HepG2 (cell line): ENCODE measurements at regions not wholly inside any gene's neighbourhood (a gene's known extent, or its start where the extent isn't known, plus 50 kb on each side); places are given as distances from the start of the nearest gene placed in this dataset.

ENCODE experiments used
- HCFC1 ChIP-seq: fragments of 150-350 bp; IDR thresholded peaks from 2 replicates; pipeline ENCODE4 v1.6.1; 2014; ENCODE audit warnings: low read depth, low read length
- HOXA3 ChIP-seq: sonication (generic); formaldehyde crosslinking; IDR thresholded peaks from 2 replicates; pipeline ENCODE4 v1.5.0; 2020; ENCODE audit warnings: missing genetic modification reagents
- KDM4B ChIP-seq: sonication (generic); formaldehyde crosslinking; IDR thresholded peaks from 2 replicates; pipeline ENCODE4 v1.4.0; 2020; ENCODE audit warnings: missing genetic modification reagents
- KLF16 ChIP-seq, 2 experiments: sonication (generic) in 1 of 2; formaldehyde crosslinking in 1 of 2; IDR thresholded peaks; 2 replicates each; pipeline versions ENCODE4 v1.6.1 to v1.8.0; 2016 to 2023; ENCODE audit warnings: missing genetic modification reagents in 2 of 2, missing compliant biosample characterization in 1 of 2
- MAFF ChIP-seq: IDR thresholded peaks from 2 replicates; pipeline ENCODE4 v1.6.1; 2011; ENCODE audit warnings: low read depth, low read length, improper control_type of control experiment
- MEIS2 ChIP-seq: sonication (generic); formaldehyde crosslinking; IDR thresholded peaks from 2 replicates; pipeline ENCODE4 v1.9.0; 2021; ENCODE audit warnings: mild to moderate bottlenecking, missing genetic modification reagents
- POLR2A ChIP-seq, 2 experiments: IDR thresholded peaks; 2 replicates each; pipeline ENCODE4 v1.6.1; 2011; ENCODE audit warnings: low read depth in 2 of 2, low read length in 2 of 2, mild to moderate bottlenecking in 1 of 2, moderate library complexity in 1 of 2; ENCODE audit not compliant: insufficient read depth in 1 of 2
- SOX5 ChIP-seq: IDR thresholded peaks from 2 replicates; pipeline ENCODE4 v1.6.1; 2016; ENCODE audit warnings: borderline replicate concordance
- YY1 ChIP-seq: IDR thresholded peaks from 2 replicates; pipeline ENCODE4 v1.6.1; 2011; ENCODE audit warnings: low read length, low read depth, moderate library complexity, mild to moderate bottlenecking; ENCODE audit not compliant: insufficient read depth, insufficient replicate concordance
- TF ChIP-seq, protein P1 (sequence below): sonication (generic); formaldehyde crosslinking; IDR thresholded peaks from 2 replicates; pipeline ENCODE4 v1.4.0; 2020; ENCODE audit warnings: missing genetic modification reagents, borderline replicate concordance
- TF ChIP-seq, protein P2 (sequence below): sonication (generic); formaldehyde crosslinking; IDR thresholded peaks from 2 replicates; pipeline ENCODE4 v1.5.0; 2020; ENCODE audit warnings: mild to moderate bottlenecking, missing genetic modification reagents, moderate library complexity
- TF ChIP-seq, protein P3 (sequence below): sonication (generic); formaldehyde crosslinking; IDR thresholded peaks from 2 replicates; pipeline ENCODE4 v1.8.1; 2023; ENCODE audit warnings: mild to moderate bottlenecking, missing genetic modification reagents
- TF ChIP-seq, protein P4 (sequence below): sonication (generic); formaldehyde crosslinking; IDR thresholded peaks from 2 replicates; pipeline ENCODE4 v1.8.0; 2022; ENCODE audit warnings: mild to moderate bottlenecking, missing genetic modification reagents, moderate library complexity
- TF ChIP-seq, protein P5 (sequence below): IDR thresholded peaks from 2 replicates; pipeline ENCODE4 v1.6.1; 2012; ENCODE audit warnings: inconsistent platforms

DNA sequence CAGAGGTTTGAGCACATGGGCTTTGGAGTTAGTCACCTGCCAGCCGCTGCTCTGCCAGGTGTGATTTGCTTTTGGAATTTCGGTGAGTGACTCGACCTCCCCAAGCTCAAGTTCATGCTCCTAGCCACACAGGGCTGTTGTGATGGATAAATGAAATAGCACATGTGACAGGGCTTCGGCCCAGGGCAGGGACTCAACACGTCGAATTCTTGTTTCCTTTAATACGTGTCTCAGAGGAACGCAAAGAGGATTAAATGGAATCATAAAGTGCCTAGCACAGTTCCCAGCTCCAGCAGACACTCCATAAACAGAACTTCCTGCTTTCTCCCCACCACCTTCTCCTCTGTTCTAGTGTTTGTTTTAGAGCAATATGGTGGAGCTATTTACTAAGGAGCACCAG is 88.3 kb upstream of the CHST15 start:
- TF ChIP-seq, protein P1, sequence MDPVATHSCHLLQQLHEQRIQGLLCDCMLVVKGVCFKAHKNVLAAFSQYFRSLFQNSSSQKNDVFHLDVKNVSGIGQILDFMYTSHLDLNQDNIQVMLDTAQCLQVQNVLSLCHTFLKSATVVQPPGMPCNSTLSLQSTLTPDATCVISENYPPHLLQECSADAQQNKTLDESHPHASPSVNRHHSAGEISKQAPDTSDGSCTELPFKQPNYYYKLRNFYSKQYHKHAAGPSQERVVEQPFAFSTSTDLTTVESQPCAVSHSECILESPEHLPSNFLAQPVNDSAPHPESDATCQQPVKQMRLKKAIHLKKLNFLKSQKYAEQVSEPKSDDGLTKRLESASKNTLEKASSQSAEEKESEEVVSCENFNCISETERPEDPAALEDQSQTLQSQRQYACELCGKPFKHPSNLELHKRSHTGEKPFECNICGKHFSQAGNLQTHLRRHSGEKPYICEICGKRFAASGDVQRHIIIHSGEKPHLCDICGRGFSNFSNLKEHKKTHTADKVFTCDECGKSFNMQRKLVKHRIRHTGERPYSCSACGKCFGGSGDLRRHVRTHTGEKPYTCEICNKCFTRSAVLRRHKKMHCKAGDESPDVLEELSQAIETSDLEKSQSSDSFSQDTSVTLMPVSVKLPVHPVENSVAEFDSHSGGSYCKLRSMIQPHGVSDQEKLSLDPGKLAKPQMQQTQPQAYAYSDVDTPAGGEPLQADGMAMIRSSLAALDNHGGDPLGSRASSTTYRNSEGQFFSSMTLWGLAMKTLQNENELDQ (CRISPR knock-in tag) = no peak
- no peak for TF ChIP-seq YY1
- no peak for TF ChIP-seq POLR2A (IDR thresholded peaks at IDR 0.05; ENCODE audit: insufficient read depth in 1 of 2, low read depth in 2 of 2, low read length in 2 of 2)
- TF ChIP-seq, protein P2, sequence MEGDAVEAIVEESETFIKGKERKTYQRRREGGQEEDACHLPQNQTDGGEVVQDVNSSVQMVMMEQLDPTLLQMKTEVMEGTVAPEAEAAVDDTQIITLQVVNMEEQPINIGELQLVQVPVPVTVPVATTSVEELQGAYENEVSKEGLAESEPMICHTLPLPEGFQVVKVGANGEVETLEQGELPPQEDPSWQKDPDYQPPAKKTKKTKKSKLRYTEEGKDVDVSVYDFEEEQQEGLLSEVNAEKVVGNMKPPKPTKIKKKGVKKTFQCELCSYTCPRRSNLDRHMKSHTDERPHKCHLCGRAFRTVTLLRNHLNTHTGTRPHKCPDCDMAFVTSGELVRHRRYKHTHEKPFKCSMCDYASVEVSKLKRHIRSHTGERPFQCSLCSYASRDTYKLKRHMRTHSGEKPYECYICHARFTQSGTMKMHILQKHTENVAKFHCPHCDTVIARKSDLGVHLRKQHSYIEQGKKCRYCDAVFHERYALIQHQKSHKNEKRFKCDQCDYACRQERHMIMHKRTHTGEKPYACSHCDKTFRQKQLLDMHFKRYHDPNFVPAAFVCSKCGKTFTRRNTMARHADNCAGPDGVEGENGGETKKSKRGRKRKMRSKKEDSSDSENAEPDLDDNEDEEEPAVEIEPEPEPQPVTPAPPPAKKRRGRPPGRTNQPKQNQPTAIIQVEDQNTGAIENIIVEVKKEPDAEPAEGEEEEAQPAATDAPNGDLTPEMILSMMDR (CRISPR knock-in tag) = no peak
- no peak for TF ChIP-seq SOX5 (CRISPR knock-in tag)
- no peak for TF ChIP-seq KLF16 (CRISPR knock-in tag; IDR thresholded peaks at IDR 0.05)
- no peak for TF ChIP-seq MEIS2 (CRISPR knock-in tag)
- TF ChIP-seq, protein P3, sequence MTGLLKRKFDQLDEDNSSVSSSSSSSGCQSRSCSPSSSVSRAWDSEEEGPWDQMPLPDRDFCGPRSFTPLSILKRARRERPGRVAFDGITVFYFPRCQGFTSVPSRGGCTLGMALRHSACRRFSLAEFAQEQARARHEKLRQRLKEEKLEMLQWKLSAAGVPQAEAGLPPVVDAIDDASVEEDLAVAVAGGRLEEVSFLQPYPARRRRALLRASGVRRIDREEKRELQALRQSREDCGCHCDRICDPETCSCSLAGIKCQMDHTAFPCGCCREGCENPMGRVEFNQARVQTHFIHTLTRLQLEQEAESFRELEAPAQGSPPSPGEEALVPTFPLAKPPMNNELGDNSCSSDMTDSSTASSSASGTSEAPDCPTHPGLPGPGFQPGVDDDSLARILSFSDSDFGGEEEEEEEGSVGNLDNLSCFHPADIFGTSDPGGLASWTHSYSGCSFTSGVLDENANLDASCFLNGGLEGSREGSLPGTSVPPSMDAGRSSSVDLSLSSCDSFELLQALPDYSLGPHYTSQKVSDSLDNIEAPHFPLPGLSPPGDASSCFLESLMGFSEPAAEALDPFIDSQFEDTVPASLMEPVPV (CRISPR knock-in tag) = no peak
- TF ChIP-seq HOXA3 (CRISPR knock-in tag) = no peak
- TF ChIP-seq, protein P4, sequence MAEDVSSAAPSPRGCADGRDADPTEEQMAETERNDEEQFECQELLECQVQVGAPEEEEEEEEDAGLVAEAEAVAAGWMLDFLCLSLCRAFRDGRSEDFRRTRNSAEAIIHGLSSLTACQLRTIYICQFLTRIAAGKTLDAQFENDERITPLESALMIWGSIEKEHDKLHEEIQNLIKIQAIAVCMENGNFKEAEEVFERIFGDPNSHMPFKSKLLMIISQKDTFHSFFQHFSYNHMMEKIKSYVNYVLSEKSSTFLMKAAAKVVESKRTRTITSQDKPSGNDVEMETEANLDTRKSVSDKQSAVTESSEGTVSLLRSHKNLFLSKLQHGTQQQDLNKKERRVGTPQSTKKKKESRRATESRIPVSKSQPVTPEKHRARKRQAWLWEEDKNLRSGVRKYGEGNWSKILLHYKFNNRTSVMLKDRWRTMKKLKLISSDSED (CRISPR knock-in tag) = no peak
- TF ChIP-seq, protein P5, sequence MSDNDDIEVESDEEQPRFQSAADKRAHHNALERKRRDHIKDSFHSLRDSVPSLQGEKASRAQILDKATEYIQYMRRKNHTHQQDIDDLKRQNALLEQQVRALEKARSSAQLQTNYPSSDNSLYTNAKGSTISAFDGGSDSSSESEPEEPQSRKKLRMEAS = no peak
- no peak for TF ChIP-seq HCFC1
- no peak for TF ChIP-seq MAFF
- TF ChIP-seq KDM4B (CRISPR knock-in tag) = no peak
